ENCODE measurements at regions not wholly inside any gene's neighbourhood (a gene's known extent, or its start where the extent isn't known, plus 50 kb on each side); places are given as distances from the start of the nearest gene placed in this dataset.

- no peak for TF ChIP-seq CTCF (IDR thresholded peaks at IDR 0.05; ENCODE audit: low read depth, low read length)
- Histone ChIP-seq H3K4me3 (ENCODE audit: low read depth, low read length) (no peak overlapping the region), H3K9me3 (ENCODE audit: control insufficient read depth, insufficient read depth, low read length) (no peaks in the 10 kb centered on the region), H3K27ac (ENCODE audit: low read depth, low read length) (no peak overlapping the region), H3K27me3 (ENCODE audit: control insufficient read depth, insufficient read depth, low read length) (no peaks in the 10 kb centered on the region)
- CTCF ChIA-PET = no interaction called here
- POLR2A ChIA-PET = no interaction called here
- DNase-seq (ENCODE audit: low read depth, low spot score) = no peak
These were observed 197.5 kb upstream of the FLRT2 start for GRCh38 chr14:85332401-85332800.

GRCh38 chr14:85333313-85333712 lies 196.6 kb upstream of the FLRT2 start:
- H3K27me3 ChIP-seq (ENCODE audit: control insufficient read depth, insufficient read depth, low read length) = no peaks in the 10 kb centered on the region
- POLR2A ChIA-PET = no interaction called here
- no peak for TF ChIP-seq CTCF (IDR thresholded peaks at IDR 0.05; ENCODE audit: low read depth, low read length)
- H3K4me3 ChIP-seq (ENCODE audit: low read depth, low read length) = no peak overlapping the region
- H3K9me3 ChIP-seq (ENCODE audit: control insufficient read depth, insufficient read depth, low read length) = no peaks in the 10 kb centered on the region
- no peak for DNase-seq (ENCODE audit: low read depth, low spot score)
- no peak overlapping the region for H3K27ac ChIP-seq (ENCODE audit: low read depth, low read length)
- CTCF ChIA-PET = interaction anchor here (0.6 kb wide), 1 partner anchor 8 kb away, joined by 3 read pairs; no protein-coding TSS in a partner anchor

GRCh38 chr14:85333841-85334240 lies 196.1 kb upstream of the FLRT2 start:
- CTCF ChIA-PET = no interaction called here
- H3K27ac ChIP-seq (ENCODE audit: low read depth, low read length) = no peak overlapping the region
- no peak for TF ChIP-seq CTCF (IDR thresholded peaks at IDR 0.05; ENCODE audit: low read depth, low read length)
- no peaks in the 10 kb centered on the region for H3K27me3 ChIP-seq (ENCODE audit: control insufficient read depth, insufficient read depth, low read length)
- POLR2A ChIA-PET = no interaction called here
- no peaks in the 10 kb centered on the region for H3K9me3 ChIP-seq (ENCODE audit: control insufficient read depth, insufficient read depth, low read length)
- no peak overlapping the region for H3K4me3 ChIP-seq (ENCODE audit: low read depth, low read length)
- no peak for DNase-seq (ENCODE audit: low read depth, low spot score)

GRCh38 chr14:85334316-85334715 lies 195.6 kb upstream of the FLRT2 start:
- no peak for DNase-seq (ENCODE audit: low read depth, low spot score)
- POLR2A ChIA-PET = no interaction called here
- CTCF ChIA-PET = no interaction called here

GRCh38 chr14:85336257-85336656 lies 193.7 kb upstream of the FLRT2 start:
- DNase-seq (ENCODE audit: low read depth, low spot score) = no peak
- no peak for TF ChIP-seq CTCF (IDR thresholded peaks at IDR 0.05; ENCODE audit: low read depth, low read length)
- CTCF ChIA-PET = interaction anchor here (1.0 kb wide), 1 partner anchor 8 kb away, joined by 3 read pairs; no protein-coding TSS in a partner anchor
- POLR2A ChIA-PET = no interaction called here
- H3K27me3 ChIP-seq (ENCODE audit: control insufficient read depth, insufficient read depth, low read length) = no peaks in the 10 kb centered on the region
- no peak overlapping the region for H3K4me3 ChIP-seq (ENCODE audit: low read depth, low read length)
- H3K9me3 ChIP-seq (ENCODE audit: control insufficient read depth, insufficient read depth, low read length) = no peaks in the 10 kb centered on the region
- no peak overlapping the region for H3K27ac ChIP-seq (ENCODE audit: low read depth, low read length)

More at GRCh38 chr14:85334316-85334715, 195.6 kb upstream of the FLRT2 start:
- H3K9me3 ChIP-seq (ENCODE audit: control insufficient read depth, insufficient read depth, low read length) = no peaks in the 10 kb centered on the region
- no peak overlapping the region for H3K27ac ChIP-seq (ENCODE audit: low read depth, low read length)
- no peaks in the 10 kb centered on the region for H3K27me3 ChIP-seq (ENCODE audit: control insufficient read depth, insufficient read depth, low read length)
- TF ChIP-seq CTCF (IDR thresholded peaks at IDR 0.05; ENCODE audit: low read depth, low read length) = no peak
- no peak overlapping the region for H3K4me3 ChIP-seq (ENCODE audit: low read depth, low read length)
